HG02798 (cell line): ENCODE measurements at regions not wholly inside any gene's neighbourhood (a gene's known extent, or its start where the extent isn't known, plus 50 kb on each side); places are given as distances from the start of the nearest gene placed in this dataset.

Source experiments
- ATAC-seq: cut with Tn5 transposase; IDR thresholded peaks from one replicate; pipeline ENCODE4 v1.9.1; 2021; ENCODE audit warnings: mild to moderate bottlenecking; ENCODE audit not compliant: unreplicated experiment, poor library complexity

GRCh38 chr2:226158940-226159339 lies 640.7 kb downstream of the IRS1 start:
- no peak for ATAC-seq

- no peak for ATAC-seq
Observed at GRCh38 chr2:226158229-226158628, 641.4 kb downstream of the IRS1 start.

- ATAC-seq: no peak
Observed at GRCh38 chr2:226155093-226155875, 644.3 kb downstream of the IRS1 start.

GRCh38 chr2:226154610-226155009 lies 645.0 kb downstream of the IRS1 start:
- no peak for ATAC-seq

- ATAC-seq: no peak
Observed at GRCh38 chr2:226153553-226153952, 646.1 kb downstream of the IRS1 start.

- ATAC-seq: no peak
Observed at GRCh38 chr2:226151157-226151556, 648.5 kb downstream of the IRS1 start.

- ATAC-seq: no peak
Observed at GRCh38 chr2:226143091-226143490, 656.5 kb downstream of the IRS1 start.

- ATAC-seq: no peak
Observed at GRCh38 chr2:226142463-226142862, 657.2 kb downstream of the IRS1 start.

- ATAC-seq: no peak
Observed at GRCh38 chr2:226140594-226140993, 659.0 kb downstream of the IRS1 start.

- ATAC-seq: no peak
Observed at GRCh38 chr2:226139759-226140158, 659.9 kb downstream of the IRS1 start.

- ATAC-seq: no peak
Observed at GRCh38 chr2:226137201-226137811, 662.3 kb downstream of the IRS1 start.

GRCh38 chr2:226136739-226137138 lies 662.9 kb downstream of the IRS1 start:
- no peak for ATAC-seq

- ATAC-seq: no peak
Observed at GRCh38 chr2:226135861-226136548, 663.6 kb downstream of the IRS1 start.

- ATAC-seq: no peak
Observed at GRCh38 chr2:226132323-226133215, 667.1 kb downstream of the IRS1 start.

GRCh38 chr2:226131299-226131784 lies 668.3 kb downstream of the IRS1 start:
- no peak for ATAC-seq

- no peak for ATAC-seq
Observed at GRCh38 chr2:226130192-226130591, 669.4 kb downstream of the IRS1 start.

GRCh38 chr2:226127682-226128081 lies 671.9 kb downstream of the IRS1 start:
- no peak for ATAC-seq

GRCh38 chr2:226126104-226126503 lies 673.5 kb downstream of the IRS1 start:
- ATAC-seq: no peak

GRCh38 chr2:226125176-226125883 lies 674.3 kb downstream of the IRS1 start:
- no peak for ATAC-seq

- ATAC-seq: no peak
Observed at GRCh38 chr2:226124548-226125011, 675.0 kb downstream of the IRS1 start.
